WTC11 (cell line): ENCODE measurements at regions not wholly inside any gene's neighbourhood (a gene's known extent, or its start where the extent isn't known, plus 50 kb on each side); places are given as distances from the start of the nearest gene placed in this dataset.

Source experiments
- CBFB ChIP-seq: sonication (generic); formaldehyde crosslinking; IDR thresholded peaks from 2 replicates; pipeline ENCODE4 v1.8.1; 2022; ENCODE audit warnings: mild to moderate bottlenecking, low read depth, missing genetic modification reagents
- ELF4 ChIP-seq: sonication (generic); formaldehyde crosslinking; IDR thresholded peaks from 2 replicates; pipeline ENCODE4 v1.8.1; 2022; ENCODE audit warnings: low read depth, mild to moderate bottlenecking, moderate library complexity, missing genetic modification reagents
- MXD4 ChIP-seq: fragments of 250-450 bp; sonication (Bioruptor Pico); IDR thresholded peaks from 2 replicates; pipeline ENCODE4 v1.8.0; 2021; ENCODE audit warnings: mild to moderate bottlenecking, moderate library complexity, borderline replicate concordance
- NFYB ChIP-seq: sonication (generic); formaldehyde crosslinking; conservative IDR thresholded peaks from 2 replicates; pipeline ENCODE4 v1.8.0; 2022; ENCODE audit warnings: low read depth, missing genetic modification reagents
- NR2C2 ChIP-seq: sonication (generic); formaldehyde crosslinking; IDR thresholded peaks from 2 replicates; pipeline ENCODE4 v1.8.0; 2022; ENCODE audit warnings: mild to moderate bottlenecking, missing genetic modification reagents
- SP1 ChIP-seq: sonication (generic); formaldehyde crosslinking; conservative IDR thresholded peaks from 2 replicates; pipeline ENCODE4 v1.8.1; 2022; ENCODE audit warnings: missing genetic modification reagents
- TEAD1 ChIP-seq: sonication (generic); formaldehyde crosslinking; IDR thresholded peaks from 2 replicates; pipeline ENCODE4 v1.8.0; 2022; ENCODE audit warnings: mild to moderate bottlenecking, missing genetic modification reagents
- ZBTB21 ChIP-seq: sonication (generic); formaldehyde crosslinking; IDR thresholded peaks from 2 replicates; pipeline ENCODE4 v1.8.1; 2023; ENCODE audit warnings: mild to moderate bottlenecking, missing genetic modification reagents, borderline replicate concordance
- TF ChIP-seq, protein P1 (sequence below): fragments of 200-600 bp; IDR thresholded peaks from 2 replicates; pipeline ENCODE4 v1.8.0; 2022; ENCODE audit warnings: antibody characterized with exemption
- TF ChIP-seq, protein P2 (sequence below): sonication (generic); formaldehyde crosslinking; IDR thresholded peaks from 2 replicates; pipeline ENCODE4 v1.8.0; 2022; ENCODE audit warnings: mild to moderate bottlenecking, missing genetic modification reagents

DNA sequence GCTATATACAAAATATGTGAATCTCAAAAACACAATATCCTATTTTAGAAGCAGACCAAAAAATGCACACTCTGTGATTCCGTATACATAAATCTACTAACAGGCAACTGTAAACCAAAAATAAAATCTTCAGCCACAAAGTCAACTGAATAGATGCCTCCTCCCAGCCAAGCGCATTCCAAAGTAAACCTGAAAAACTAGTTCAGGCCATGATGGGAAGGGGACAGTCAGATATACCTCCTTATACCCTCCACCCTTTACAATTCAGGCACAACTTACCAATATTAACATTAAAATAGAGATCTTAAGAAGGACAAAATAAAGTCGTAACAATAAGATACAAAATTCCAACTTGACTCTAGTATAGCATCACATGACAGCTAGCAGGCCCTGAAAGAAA lies 1604.5 kb upstream of the NUDT12 start:
- TF ChIP-seq, protein P1, sequence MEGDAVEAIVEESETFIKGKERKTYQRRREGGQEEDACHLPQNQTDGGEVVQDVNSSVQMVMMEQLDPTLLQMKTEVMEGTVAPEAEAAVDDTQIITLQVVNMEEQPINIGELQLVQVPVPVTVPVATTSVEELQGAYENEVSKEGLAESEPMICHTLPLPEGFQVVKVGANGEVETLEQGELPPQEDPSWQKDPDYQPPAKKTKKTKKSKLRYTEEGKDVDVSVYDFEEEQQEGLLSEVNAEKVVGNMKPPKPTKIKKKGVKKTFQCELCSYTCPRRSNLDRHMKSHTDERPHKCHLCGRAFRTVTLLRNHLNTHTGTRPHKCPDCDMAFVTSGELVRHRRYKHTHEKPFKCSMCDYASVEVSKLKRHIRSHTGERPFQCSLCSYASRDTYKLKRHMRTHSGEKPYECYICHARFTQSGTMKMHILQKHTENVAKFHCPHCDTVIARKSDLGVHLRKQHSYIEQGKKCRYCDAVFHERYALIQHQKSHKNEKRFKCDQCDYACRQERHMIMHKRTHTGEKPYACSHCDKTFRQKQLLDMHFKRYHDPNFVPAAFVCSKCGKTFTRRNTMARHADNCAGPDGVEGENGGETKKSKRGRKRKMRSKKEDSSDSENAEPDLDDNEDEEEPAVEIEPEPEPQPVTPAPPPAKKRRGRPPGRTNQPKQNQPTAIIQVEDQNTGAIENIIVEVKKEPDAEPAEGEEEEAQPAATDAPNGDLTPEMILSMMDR: no peak
- TF ChIP-seq, protein P2, sequence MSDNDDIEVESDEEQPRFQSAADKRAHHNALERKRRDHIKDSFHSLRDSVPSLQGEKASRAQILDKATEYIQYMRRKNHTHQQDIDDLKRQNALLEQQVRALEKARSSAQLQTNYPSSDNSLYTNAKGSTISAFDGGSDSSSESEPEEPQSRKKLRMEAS (CRISPR knock-in tag): no peak
- TF ChIP-seq TEAD1: no peak
- TF ChIP-seq MXD4 (CRISPR knock-in tag): no peak
- no peak for TF ChIP-seq NFYB (CRISPR knock-in tag)
- no peak for TF ChIP-seq ZBTB21
- no peak for TF ChIP-seq SP1
- no peak for TF ChIP-seq NR2C2 (CRISPR knock-in tag)
- no peak for TF ChIP-seq CBFB (CRISPR knock-in tag)
- no peak for TF ChIP-seq ELF4
